Stimulated activated CD4-positive, alpha-beta T cell treated with anti-CD3 and anti-CD28 coated beads, TNF-alpha, amount 100 ng/mL, for 48 hours (primary cell): ENCODE measurements at regions not wholly inside any gene's neighbourhood (a gene's known extent, or its start where the extent isn't known, plus 50 kb on each side); places are given as distances from the start of the nearest gene placed in this dataset.

ENCODE experiments used
- DNase-seq, 3 donors: peaks; one replicate each; pipeline ENCODE4 v3.0.0-alpha.2; 2020; ENCODE audit warnings: low read depth in 3 of 3

GRCh38 chr7:118298771-118299170 is 74.3 kb downstream of the ANKRD7 start:
- no peak for DNase-seq

GRCh38 chr7:118300177-118300576 is 75.7 kb downstream of the ANKRD7 start:
- DNase-seq, result no peak

- DNase-seq, result no peak
Observed at GRCh38 chr7:118304100-118304499, 79.6 kb downstream of the ANKRD7 start.

- no peak for DNase-seq
Observed at GRCh38 chr7:118305671-118306070, 81.2 kb downstream of the ANKRD7 start.

GRCh38 chr7:118306771-118307170 is 82.3 kb downstream of the ANKRD7 start:
- DNase-seq, result no peak

- no peak for DNase-seq
Observed at GRCh38 chr7:118311121-118311836, 86.8 kb downstream of the ANKRD7 start.

GRCh38 chr7:118312051-118312450 is 87.5 kb downstream of the ANKRD7 start:
- DNase-seq, result no peak

GRCh38 chr7:118312966-118313365 is 88.5 kb downstream of the ANKRD7 start:
- DNase-seq, result no peak

- DNase-seq, result no peak
Observed at GRCh38 chr7:118324790-118325449, 100.4 kb downstream of the ANKRD7 start.

GRCh38 chr7:118325450-118325808 is 100.9 kb downstream of the ANKRD7 start:
- DNase-seq, result no peak

- no peak for DNase-seq
Observed at GRCh38 chr7:118327174-118327573, 102.7 kb downstream of the ANKRD7 start.

- no peak for DNase-seq
Observed at GRCh38 chr7:118328505-118329211, 104.2 kb downstream of the ANKRD7 start.

GRCh38 chr7:118330388-118330787 is 105.9 kb downstream of the ANKRD7 start:
- no peak for DNase-seq

GRCh38 chr7:118346748-118347147 is 122.2 kb downstream of the ANKRD7 start:
- DNase-seq, result no peak

- DNase-seq, result no peak
Observed at GRCh38 chr7:118349604-118350003, 125.1 kb downstream of the ANKRD7 start.

- no peak for DNase-seq
Observed at GRCh38 chr7:118350260-118350659, 125.8 kb downstream of the ANKRD7 start.

- no peak for DNase-seq
Observed at GRCh38 chr7:118352867-118353453, 128.5 kb downstream of the ANKRD7 start.

- DNase-seq, result no peak
Observed at GRCh38 chr7:118366363-118366762, 141.9 kb downstream of the ANKRD7 start.

- DNase-seq, result no peak
Observed at GRCh38 chr7:118368958-118369357, 144.5 kb downstream of the ANKRD7 start.

- DNase-seq, result no peak
Observed at GRCh38 chr7:118369987-118370386, 145.5 kb downstream of the ANKRD7 start.

GRCh38 chr7:118372530-118372929 is 148.0 kb downstream of the ANKRD7 start:
- no peak for DNase-seq

- no peak for DNase-seq
Observed at GRCh38 chr7:118389629-118390028, 165.1 kb downstream of the ANKRD7 start.

GRCh38 chr7:118404211-118404610 is 179.7 kb downstream of the ANKRD7 start:
- no peak for DNase-seq
